Lower leg skin (tissue), 3 donors: ENCODE measurements at regions not wholly inside any gene's neighbourhood (a gene's known extent, or its start where the extent isn't known, plus 50 kb on each side); places are given as distances from the start of the nearest gene placed in this dataset.

Source experiments
- CTCF ChIP-seq, 3 donors: fragments of 450-650 bp; IDR thresholded peaks; one replicate each; pipeline ENCODE4 v1.5.1; 2016; ENCODE audit warnings: antibody characterized with exemption in 3 of 3, mild to moderate bottlenecking in 3 of 3, moderate library complexity in 2 of 3
- POLR2A ChIP-seq, 2 donors: fragments of 450-650 bp; IDR thresholded peaks; one replicate each; pipeline ENCODE4 v1.6.1; 2016 to 2017; ENCODE audit warnings: antibody characterized with exemption in 2 of 2, mild to moderate bottlenecking in 1 of 2, moderate library complexity in 1 of 2

- TF ChIP-seq CTCF (IDR thresholded peaks at IDR 0.05) (no peak), POLR2A (IDR thresholded peaks at IDR 0.05) (no peak)
Measured at GRCh38 chr15:62456011-62456920, 291.2 kb upstream of the C2CD4B start.
